Stimulated activated CD8-positive, alpha-beta memory T cell treated with anti-CD3 and anti-CD28 coated beads, Interleukin-4, amount 100 ng/mL, for 24 hours (primary cell): ENCODE measurements at regions not wholly inside any gene's neighbourhood (a gene's known extent, or its start where the extent isn't known, plus 50 kb on each side); places are given as distances from the start of the nearest gene placed in this dataset.

Experiments
- DNase-seq: peaks from one replicate; pipeline ENCODE4 v3.0.0-alpha.2; 2020; ENCODE audit warnings: low read depth

DNA sequence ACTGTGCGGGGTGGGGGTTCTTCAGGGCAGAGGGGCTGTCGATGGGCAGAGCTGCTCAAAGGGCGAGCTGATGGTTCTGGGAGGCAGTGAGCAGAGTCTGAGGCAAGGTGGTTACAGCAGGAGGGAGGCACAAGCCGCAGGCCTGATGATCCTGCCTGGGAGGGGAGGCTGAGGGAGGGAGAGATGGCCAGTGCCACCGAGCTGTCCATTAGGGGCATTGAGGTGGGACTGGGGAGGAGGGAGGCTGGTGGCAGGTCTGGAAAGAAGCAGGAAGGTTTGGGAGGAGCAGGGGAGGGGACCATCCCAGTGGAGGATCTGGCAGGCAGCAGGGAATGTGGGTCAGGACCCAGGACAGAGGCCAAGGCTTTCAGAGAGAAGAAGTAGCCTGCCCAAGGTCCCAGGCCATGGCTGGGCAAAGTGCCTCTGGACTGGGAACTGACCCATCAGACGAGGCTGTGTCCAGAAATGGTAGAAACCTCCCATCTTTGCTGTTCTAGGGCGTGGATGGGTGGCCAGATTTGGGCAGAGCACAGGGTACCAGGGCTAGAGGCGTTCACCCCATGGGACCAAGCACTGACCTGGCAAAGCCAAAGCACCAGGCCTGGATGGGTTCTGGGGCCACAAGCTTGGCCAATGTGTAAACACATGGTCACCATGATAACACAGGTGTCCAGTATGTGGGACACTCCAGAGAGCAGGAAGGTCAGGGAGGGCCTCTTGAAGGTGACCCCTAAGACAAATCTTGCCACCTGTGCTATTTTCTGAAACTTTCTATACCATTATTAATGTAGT lies 55.5 kb downstream of the INHBB start:
- DNase-seq, result no peak

DNA sequence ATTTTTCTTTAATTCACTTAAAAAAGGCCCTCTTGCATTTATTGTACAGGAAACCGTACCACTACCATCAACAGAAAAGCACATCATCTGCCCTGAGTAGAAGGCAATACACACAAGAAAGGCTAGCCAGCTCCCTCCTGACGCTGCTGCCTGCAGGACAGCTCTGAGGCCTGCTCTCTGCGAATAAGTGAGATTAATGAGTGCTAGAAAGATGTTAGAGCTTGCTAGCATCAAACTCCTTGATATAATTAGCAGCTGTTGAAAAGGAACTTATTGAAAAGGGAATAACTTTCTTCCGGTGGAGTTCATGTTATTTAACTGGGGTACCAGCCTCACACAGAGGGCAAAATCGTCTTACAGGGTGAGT lies 56.1 kb downstream of the INHBB start:
- no peak for DNase-seq

DNA sequence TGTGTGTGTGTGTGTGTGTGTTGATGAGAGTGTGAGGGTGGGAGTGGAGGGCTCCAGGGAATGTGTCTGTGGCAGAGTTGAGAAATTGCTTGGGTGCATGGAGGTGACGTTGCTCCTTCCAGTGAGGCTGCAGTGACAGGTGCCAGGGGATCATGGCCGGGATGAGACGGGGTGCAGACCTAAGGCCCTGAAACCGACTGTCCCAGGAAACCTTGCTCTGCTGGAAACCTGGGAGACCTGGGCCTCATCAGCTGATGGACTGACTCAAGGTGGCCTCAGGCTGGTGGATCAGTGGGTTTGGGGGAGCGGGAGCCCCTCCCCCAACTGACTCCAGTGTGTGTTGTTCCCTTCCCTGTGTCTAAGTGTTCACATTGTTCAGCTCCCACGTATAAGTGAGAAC lies 56.6 kb downstream of the INHBB start:
- no peak for DNase-seq

DNA sequence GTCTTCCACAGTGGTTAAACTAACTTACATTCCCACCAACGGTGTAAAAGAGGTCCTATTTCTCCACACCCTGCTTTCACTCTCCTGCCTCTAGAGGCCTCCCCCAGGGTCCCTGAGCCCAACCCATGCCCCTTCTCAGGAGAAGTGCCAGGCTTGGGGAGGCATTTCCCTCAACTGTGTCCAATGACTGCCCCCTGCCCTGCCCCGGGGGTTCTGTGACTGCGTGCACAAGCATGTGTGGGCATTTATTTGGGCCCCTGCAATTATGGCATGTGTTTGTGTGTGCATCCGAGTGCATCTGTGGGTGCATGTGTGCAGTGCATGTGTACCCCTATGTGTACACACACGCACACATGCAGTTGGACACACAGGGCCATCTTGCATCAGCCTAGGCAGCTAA lies 57.3 kb downstream of the INHBB start:
- no peak for DNase-seq

DNA sequence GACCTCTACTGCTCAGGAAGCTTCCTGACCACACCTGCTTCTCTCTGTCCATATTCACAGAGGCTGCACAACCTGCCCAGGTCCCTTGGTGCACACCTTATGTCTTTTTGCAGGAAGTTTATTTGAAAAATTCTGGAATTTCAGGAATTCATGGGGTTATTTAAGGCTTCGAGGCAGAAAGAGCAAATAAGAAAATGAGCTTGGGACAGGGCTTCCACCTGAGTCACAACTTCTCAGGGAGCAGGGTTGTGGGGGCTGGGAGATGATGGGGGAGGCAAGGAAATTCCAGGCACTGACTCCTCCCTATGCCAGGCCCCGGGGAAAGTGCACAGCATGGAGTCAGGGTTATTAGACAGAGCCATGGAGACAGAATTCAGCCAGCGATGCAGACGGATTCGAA lies 57.7 kb downstream of the INHBB start:
- no peak for DNase-seq

DNA sequence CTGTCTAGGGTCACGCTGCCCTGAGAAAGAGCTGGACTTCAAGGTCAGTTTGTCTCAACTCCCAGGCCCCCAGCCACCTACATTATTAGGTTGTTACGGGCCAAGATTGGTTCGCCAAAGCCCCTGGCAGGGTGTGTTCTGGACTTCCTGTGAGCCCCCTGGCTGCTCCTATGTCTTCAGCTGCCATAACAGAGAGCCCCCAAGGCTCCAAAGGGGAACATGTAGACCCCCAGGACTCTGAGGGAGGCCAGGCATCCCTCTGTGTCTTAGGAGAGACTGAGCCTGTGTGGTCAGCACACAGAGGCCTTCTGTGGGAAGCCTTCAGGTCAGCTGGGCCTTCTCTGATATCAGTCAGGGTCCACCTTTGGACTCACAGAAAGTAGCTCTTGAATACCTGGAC lies 58.3 kb downstream of the INHBB start:
- DNase-seq, result no peak

DNA sequence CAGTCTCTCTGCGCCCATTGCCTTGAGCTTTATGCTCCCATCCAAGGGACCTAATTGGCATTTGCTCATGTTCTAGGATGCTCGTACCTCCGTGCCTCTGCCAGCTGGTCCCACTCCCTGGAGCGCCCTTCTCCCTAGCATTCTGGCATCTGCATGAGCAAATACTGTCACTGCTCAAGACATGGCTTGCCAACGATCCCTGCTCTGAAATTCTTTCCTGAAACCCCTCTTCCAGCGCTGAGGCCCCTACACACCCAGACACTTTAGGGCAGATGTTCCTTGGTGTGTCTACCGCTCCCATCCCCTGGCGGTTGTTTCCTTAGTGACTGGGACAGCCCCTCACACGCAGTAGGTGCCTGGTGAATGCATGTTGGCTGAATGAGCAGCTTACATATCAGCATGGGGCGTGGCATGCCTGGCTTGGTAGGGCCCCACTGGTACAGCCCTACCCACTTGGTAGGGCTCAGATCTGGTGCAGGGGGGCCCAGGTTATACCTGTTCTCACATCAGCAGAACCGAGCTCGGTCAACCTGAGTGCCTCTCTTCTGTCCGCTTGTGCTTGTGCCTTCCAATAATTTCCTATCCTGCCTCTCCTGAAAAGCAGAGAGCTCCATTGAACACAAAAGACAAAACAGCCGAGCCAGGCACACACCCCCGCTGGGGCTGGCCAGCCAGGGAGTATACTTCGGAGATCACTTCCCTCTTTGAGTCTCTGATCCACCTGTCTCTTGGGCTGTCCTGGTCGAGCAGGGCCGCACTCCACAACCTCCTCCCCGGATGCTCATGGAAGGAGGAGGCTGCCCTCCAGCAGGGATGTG lies 59.2 kb downstream of the INHBB start:
- DNase-seq, result no peak

DNA sequence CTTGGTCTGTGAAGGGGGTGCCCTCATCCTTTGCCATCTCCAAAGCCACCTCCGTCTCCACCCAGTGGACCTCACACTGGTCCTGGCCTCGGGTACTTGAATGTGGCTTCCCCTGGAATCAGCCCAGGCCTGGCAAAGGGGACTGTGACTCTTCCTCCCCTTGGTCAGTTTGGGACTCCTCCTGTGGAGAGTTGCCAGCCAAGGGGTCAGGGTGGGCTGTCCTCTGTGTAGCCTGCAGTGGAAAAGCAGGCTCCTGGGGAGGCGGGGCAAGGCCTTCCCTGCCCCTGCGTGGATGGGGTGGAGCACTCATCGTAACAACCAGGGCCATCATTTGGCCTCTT lies 59.8 kb downstream of the INHBB start:
- DNase-seq, result no peak

DNA sequence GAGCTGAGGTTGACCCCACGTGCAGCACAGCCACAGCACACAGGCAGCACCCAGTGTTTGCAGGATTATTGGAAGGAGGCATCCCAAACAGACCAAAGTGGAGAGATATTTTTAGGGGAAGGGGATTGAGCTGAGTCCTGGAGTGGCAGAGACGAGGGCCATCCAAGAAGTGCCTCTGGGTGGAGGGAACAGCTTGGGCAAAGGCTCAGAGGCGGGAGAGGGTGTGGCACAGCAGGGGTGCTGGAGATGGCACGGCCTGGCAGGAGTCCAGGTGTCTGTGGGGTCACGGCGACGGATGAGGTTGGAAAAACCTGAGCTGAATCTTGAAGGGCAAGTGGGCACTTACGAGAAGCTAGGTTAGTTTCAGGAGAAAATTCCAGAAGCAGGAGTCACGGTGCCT lies 60.6 kb downstream of the INHBB start:
- no peak for DNase-seq

DNA sequence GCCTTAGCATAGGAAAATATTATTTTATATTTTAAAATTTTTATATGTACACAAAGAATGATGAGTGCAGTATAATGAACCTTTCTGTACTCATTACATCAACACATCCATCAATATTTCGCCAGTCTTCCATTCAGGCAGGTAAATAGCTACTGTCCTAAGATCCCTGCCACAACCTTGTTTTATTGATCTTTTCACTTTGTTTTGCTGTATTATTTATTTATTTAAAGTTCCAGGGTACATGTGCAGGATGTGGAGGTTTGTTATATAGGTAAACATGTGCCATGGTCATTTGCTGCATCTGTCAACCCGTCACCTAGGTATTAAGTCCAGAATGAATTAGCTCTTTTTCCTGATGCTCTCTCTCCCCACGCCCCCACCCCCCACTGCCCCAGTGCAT lies 64.6 kb downstream of the INHBB start:
- no peak for DNase-seq

DNA sequence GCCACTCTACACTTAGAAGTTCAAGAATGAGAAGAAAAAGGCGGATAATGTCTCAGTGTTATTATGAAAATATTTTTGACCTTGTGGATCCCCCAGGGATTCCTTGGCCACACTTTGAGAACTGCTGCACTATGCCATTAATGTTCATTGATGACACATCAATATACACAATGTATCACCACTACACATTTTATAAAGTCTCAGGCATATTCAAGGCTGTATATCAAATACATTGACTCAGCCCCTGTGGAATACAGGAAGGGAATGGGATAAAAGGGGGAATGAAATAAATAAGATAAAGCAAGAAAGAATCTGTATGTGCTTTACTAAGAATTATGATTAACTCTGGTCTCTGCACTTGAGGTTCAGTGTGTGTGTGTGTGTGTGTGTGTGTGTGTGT lies 69.1 kb downstream of the INHBB start:
- DNase-seq, result no peak

DNA sequence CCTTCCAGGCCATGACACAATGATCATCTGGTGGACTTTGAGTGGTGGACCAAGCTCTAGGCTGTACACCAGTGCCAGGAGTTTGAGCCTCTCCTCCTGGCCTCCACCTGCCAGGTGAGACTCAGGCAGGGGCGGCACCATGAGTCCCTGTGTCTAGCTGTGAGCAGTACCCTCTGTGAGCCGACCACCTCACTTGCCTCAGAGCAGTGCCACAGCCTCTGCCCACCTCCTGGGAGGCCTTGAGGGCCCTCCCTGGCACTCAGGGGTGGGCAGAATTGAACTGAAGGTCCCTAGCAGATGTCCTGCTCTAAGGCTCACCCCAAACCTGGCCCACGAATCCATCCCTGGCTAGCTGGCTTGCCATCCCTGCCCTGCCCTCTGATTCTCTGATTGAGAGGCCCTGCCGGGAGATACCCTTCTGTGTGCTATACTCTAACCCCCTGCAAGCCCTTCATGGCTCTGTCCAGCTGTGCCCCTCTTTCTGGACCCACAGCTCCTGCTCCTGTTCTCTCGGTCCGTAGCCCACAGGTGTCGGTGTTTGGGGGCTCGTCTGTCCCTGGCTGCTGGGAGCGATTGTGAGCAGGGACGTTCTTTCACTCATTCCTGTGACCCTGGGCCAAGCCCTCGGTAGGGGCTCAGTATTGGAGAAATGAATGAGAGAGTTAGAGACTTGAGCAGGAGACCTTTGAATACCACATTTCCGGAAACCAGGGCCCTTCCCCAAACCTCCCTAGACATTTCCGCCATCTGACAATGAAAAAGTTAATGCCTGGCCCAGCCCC lies 70.0 kb downstream of the INHBB start:
- no peak for DNase-seq

DNA sequence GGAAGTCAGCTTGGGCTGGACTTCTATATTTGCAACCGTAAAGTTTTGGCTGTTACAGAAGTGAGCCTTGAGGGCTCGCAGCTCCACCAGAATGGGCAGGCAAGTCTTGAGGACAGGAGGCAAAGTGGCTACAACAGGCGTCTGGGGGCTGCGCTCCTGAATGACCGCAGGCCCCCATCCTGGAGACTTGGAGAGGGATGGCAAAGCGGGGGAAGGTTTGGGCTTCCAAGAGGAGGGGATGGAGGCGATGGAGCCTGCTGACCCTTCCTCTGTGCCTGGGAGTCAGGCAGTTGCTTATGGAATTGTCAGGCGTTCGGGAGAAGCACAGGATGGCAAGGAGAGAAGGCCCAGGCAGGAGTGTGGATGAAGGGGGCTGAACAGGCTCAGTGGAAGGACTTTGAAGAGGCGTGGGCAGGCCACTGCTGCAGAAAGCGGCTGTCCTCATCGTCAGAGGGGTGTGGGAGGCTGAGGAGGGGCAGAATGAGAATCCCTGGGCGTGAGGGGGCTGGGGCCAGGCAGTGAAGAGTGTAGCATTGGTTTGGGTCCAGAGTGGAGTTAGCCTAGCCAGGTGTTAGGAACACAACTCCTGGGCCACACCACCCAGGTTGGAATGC lies 72.3 kb downstream of the INHBB start:
- DNase-seq, result no peak

DNA sequence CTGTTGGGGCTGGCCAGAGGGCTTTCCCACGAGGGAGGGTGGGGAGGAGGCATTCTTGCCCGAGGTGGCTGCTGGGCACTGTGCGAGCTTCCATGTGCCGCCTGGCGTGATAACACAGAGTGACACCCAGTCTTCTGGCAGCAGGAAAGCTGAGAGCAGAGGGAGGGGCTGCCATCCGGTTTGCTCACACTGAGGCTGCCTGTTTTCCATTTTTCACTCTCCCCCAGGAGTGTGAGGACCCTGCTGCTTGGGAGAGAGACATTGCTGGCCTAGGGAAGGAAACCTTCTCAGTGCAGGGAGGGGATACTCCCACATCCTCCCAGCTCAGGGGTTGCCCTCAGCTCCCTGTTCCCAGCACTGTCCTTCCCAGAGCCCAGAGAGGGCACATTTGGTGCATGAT lies 73.1 kb downstream of the INHBB start:
- no peak for DNase-seq

DNA sequence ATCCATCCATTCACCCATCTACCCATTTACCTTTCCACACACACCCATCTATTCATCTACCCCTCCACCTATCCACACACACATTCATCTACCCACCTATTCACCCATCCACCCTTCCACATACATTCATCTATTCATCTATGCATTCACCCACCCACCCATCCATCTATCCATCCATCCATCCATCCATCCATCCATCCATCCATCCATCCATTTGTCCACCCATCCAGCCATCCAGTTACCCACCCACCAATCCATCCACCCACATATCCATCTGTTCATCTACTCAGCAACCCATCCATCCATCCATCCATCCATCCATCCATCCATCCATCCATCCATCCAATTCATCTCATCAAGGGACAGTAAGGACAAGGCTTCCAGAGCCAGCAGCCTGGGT lies 74.0 kb downstream of the INHBB start:
- no peak for DNase-seq

DNA sequence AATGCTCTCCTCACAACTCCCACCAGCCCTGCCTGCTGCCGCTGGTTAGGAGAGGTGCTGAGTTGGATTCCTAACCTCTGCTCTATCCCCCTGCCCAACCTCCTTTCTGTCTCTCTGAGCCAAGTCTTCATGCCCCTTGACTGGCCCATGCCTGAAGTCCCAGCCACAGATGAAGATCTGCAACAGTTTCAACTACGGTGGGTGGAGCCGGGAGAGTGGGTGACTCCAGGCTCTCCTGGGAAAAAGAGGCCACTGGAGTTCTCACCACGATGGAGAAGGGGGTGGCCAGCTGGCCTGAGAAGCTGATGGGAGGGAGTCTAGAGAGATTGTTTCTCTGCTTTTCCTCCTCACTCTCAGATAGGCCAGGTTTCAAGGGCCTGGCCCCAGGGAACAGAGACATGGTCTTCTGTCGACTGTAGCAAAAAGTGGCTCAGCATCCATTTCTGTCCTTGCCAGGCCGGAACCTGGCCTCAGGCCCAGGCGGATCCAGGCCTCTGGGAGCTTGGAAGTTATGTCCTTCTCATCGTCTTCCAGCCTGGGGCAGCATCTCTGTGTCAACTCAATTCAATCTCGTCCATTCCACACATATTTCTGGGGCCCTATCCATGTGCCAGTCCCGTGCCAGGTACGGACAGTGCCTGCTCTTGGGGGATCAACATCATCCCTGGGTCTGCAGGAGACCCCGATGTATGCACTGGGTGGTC lies 75.3 kb downstream of the INHBB start:
- no peak for DNase-seq

DNA sequence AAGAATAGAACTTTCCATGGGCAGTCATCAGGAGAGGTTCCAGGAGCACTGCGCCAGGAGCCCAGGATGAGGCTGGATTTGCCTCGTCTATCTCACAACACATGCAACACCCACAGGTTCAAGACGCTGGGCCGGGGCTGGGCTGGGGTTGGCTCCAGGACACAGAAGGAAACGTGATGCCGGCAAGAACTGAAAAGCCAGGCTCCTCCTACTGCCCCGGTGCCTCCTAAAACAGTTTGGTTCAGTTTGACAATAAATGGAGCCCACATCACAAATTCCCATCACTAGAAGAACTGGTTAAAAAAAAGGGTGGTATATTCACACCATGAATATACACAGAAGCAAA lies 75.9 kb downstream of the INHBB start:
- DNase-seq, result no peak

DNA sequence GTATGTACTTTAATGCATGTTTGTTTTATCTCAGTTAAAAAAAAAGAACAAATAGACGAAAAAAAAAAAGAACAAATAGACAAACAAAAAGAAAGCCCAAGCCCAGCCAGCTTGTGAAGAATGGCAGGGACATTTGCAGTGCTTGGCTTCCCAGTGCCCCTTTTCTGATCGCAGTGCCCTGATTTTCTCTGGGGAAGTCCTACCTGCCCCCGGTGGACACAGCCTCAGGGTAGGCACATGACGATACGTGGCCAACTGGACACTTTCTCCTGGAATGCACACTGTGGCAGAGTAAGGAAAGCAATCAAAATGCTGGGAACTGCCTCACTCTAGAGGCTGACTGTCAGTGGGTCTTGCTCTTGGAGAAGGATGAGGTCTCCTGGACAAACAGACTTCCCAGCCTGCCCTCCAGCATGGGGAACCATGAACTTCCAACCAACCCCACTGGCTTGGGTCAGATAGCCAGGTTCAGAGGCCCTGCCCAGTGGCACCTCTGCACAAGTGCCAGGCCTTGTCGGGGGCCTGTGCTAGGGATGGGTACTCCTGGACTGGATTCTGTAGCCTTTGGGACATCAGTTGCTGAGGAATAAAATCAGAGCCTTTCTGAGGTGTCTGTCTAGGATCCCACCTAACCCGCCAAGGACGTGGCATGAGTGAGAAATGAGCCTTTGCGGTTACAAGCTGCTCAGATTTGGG lies 76.7 kb downstream of the INHBB start:
- no peak for DNase-seq

DNA sequence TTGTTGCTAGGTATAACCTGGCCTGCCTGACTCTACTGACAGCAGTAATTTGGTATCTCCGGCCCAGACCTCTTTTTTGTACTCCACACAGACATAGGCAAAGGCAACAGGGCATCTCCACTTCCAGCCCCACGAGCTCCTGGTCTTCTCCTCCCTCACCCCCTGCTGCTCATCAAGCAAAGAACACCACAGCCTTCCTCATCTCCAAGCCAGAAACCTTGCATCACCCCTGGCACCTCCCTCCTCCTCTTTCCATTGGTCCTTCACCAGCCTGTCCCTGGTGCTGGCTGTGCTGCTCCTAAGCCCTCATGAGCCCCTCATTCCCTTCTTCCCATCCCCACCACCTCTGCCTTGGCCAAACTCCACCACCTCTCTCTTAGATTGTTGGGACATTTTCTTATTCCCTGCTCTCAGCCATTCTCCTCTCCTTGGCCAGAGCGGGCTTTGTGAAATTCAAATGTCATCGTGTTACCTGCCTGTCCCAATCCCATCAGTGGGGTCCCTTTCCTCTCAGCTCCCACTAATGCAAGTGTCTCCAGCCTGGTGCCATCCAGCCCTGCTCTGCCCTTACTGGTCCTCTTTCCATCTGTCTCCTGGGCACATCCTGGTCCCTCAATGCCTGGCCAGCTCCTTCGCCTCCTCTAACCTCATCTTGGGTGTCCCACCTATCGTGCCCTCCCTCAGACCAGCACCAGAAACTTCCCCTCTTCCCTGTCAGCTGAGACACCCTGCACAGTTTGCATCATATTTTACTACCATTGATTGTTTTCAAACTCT lies 77.4 kb downstream of the INHBB start:
- DNase-seq, result no peak

DNA sequence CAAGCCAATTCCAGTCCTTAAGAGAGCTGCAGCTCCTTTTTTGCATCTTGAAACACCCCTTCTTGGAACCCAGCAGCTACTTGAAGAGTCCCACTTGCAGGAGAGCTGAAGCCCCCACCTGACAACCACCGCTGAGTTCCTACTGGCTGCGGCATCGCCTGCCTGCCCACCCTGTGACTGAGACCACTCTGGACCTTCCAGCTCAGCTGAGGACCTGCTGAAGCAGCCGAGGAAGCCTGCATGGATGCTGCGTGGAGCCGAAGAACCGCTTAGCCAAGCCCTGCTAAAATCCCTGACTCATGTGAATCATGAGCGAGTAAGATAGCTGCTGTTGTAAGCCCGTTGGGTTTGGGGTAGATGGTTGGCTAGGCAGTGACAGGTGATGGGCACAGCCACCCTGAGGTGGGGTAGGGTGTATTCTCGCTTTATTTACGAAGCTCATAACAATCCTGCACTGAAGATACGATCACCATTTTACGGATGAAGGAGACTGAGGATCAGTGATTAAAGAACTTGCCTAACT lies 78.4 kb downstream of the INHBB start:
- DNase-seq, result no peak
